CD4-positive, alpha-beta T cell treated with Interferon gamma for 1 hour (primary cell): ENCODE measurements at regions not wholly inside any gene's neighbourhood (a gene's known extent, or its start where the extent isn't known, plus 50 kb on each side); places are given as distances from the start of the nearest gene placed in this dataset.

Experiments used
- DNase-seq: peaks from one replicate; pipeline ENCODE4 v3.0.0-alpha.2; 2020

DNA sequence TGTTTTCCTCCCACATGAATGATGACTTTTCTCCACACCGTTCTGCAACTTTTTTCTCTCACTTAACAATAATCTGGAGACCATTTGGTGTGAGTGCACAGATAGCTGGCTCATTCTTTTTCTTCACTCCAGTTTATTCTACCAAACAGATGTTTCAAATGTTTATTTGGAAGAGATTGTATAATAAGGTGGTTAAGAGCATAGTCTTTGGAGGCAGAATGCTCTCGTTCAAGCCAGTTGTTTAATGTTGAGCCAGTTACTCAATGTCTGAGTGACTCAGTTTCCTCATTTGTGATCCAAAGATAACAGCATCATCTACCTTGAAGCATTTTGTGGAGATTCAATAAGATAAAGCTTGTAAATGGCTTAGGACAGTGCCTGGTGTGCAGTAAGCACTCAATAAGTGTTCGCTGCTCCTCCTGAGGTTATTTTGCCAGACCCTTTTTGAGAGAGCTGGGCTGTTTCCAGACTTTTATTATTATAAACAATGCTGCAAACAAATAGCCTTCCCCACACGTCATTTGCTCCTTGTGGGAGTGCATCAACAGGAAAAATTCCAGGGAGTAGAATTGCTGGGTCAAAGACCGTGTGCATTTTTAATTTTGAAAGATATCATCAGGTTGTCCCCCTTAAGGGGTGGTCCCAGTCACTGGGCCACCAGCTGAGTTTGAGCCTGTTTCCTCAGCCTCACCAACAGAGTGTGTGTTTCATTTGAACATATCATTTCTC is 70.6 kb downstream of the VEGFA start:
- no peak for DNase-seq

DNA sequence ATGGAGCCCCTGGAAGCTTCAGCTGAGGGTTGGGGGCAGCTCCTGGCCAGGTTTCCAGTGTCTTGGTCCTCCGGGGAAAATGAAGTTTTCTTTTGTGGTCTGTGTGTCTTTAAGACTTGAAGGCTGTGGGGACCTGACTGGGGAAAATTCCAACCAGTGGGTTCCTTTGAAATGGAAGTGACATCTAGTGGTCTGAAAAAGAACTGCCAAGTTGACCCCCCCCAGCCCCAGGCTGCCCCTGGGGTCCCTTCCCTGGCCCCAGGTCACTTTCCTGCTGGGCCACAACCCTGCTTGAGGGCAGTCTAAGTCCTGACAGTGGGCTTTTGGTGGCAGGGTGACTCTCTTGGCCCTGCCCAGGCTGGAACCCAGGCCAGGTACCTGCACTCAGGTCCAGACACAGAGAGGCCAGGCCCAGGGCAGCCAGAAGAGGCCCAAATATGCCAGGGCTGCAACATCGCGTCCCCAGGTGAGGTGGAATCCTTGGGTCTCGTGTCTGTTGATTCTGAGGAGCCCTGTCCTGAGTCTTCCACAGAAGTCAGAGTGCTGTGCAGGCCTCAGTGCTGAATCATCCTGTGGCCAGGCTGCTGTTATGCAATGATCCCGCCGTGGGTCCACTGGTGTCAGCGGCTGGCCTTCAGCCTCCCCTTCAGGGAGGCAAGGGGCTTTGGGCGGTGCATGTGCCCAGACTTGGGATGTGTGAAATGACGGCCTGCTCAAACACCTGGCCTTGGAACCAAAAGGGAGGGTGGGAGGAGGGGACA is 68.4 kb downstream of the VEGFA start:
- peak; percentile 44 for DNase-seq

DNA sequence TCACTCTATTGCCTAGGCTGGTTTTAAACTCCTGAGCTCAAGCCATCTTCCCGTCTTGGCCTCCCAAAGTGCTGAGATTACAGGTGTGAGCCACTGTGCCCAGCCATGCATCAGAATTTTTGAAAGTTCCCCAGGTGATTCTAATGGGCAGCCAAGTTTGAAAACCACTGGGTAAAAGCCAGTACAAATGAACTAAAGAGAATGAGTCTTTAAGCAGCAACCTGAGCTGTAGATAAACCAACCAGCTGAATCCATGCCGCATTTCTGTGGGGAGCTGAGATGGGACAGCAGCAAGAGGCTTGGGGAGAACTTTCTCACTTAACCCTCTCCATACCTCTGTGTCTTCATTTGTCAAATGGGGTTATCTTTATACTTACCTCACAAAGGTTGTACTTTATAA is 67.5 kb downstream of the VEGFA start:
- no peak for DNase-seq

DNA sequence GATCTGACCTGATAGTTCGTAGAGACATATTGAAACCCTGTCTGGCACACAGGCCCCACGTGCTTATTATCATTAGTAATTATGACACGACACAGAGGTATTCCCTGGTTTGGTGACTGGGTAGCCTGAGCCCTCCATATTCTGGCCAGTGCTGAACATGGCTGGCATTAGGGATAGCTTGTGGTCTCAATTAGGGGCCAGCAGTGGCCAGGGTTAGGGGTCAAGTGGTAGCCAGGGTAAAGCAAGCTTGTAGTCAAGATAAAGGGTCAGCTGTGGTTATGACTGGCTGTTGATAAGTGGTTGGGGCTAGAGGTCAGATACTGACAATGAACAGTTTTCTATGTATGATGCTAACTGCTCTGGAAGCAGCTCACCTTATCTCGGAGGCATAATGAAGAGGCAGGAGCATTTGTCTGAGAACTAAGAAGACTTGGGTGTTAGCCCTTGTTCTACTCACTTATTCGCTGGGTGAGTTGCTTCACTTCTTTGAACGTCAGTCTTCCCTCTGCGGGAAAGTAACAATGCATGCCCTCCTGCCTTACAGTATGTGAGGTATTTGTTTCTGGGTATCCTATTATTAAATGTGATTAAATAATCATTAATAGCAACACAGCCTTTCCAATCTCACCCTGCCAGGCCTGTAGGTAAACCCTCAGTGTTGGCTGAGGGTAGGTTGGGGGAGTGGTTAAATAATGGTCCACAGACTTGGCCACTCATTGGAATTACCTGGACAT is 66.7 kb downstream of the VEGFA start:
- DNase-seq, result no peak
